OCI-LY1 (cell line): ENCODE measurements at regions not wholly inside any gene's neighbourhood (a gene's known extent, or its start where the extent isn't known, plus 50 kb on each side); places are given as distances from the start of the nearest gene placed in this dataset.

ENCODE experiments used
- CTCF ChIP-seq: fragments of 200-600 bp; sonication (generic), shearing (Covaris generic); IDR thresholded peaks from 2 replicates; pipeline ENCODE4 v1.5.1; 2017; ENCODE audit warnings: mild to moderate bottlenecking, antibody characterized with exemption, low read length, moderate library complexity, mixed read lengths
- EZH2 ChIP-seq: fragments of 200-600 bp; sonication (generic), shearing (Covaris generic); IDR thresholded peaks from 2 replicates; pipeline ENCODE4 v1.8.0; 2017; ENCODE audit warnings: borderline replicate concordance, mixed run types, mild to moderate bottlenecking, antibody characterized with exemption, low read length, moderate library complexity, mixed read lengths

GRCh38 chr6:157753291-157753690, 69.8 kb upstream of the SNX9 start:
- TF ChIP-seq CTCF (no peak), EZH2 (no peak)
